GM13977 (cell line): ENCODE measurements at regions not wholly inside any gene's neighbourhood (a gene's known extent, or its start where the extent isn't known, plus 50 kb on each side); places are given as distances from the start of the nearest gene placed in this dataset.

ENCODE experiments used
- DNase-seq: peaks from one replicate; pipeline ENCODE4 v3.0.0; 2012; ENCODE audit warnings: low spot score
- CTCF ChIP-seq: IDR thresholded peaks from 2 replicates; pipeline ENCODE4 v1.5.1; 2012; ENCODE audit warnings: mild to moderate bottlenecking, control low read depth; ENCODE audit not compliant: insufficient read depth; ENCODE audit errors: extremely low read depth, missing control alignments
- in situ Hi-C: fragments of 300-500 bp; cut with MboI; formaldehyde crosslinking; loops from one replicate; pipeline ENCODE4 v1.12.0; 2022; ENCODE audit warnings: low sequenced_read_pairs, low pct_unique_long_range_greater_than_20kb, mixed read lengths, inconsistent platforms; ENCODE audit not compliant: unreplicated experiment

DNA sequence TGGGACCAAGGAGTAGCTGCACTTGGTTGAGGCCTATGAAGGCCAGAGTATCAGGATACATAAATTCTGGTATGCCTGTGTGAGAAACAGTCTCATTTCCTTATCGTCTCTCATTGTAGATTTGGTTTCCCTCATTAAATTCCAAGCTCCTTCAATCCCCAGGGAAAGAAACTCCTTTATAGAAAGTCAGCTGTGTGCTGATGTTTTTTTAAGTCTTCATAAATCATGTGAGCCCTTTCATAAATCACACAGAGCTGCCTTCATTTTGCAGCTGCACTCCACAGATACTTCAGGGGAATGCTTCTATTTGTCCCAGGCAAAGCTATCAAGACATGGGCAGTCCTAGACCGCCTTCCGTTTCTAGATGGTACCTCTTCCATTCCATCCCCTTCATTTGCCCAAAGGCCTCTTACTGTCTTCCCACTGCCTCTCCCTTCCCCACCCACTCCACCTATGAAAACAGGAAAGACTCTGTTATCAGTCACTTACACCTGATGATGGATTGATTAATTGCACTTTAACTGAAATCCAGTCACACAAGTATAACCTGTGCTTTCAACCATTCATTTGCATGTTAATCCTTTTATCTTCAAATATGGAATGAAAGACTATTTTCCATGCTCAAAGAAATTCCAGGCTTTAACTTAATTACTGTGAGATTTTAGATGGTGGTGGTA, 290.2 kb downstream of the C7orf25 start:
- in situ Hi-C loops: no loop called here
- no peak for TF ChIP-seq CTCF
- no peak for DNase-seq

DNA sequence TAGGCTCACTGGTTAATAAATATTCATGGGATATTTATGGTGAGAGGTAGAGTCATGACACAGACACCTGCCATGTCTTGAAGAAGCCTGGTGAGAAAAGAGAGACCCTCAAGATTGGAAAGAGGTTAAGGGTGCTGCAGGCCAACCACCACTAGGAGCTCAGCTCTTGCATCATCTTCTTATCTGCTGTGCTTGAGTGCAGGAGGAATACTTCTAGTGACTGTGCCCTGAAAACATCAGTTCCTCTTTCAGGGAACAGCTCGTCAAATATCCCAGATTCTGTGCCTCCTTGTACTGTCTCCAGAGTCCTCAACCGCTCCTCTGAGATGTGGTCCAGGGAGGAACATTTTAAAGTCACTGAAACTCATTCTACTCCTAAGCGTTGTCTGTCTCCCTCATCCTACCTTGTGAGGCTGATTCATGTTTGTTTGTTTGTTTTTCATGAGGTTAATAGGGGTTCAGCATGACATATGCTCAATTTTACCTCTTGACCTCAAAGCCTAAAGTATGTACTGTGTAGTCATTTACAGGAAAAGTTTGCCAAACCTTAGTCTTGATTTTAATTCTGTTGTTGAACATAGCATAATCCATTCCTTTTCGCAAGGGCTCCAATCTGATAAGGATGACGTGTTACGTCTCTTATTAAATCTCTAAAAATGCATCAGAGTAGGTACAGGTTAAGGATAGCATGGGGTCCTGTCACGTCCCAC, 293.1 kb downstream of the C7orf25 start:
- DNase-seq: no peak
- in situ Hi-C loops: no loop called here
- TF ChIP-seq CTCF: no peak

DNA sequence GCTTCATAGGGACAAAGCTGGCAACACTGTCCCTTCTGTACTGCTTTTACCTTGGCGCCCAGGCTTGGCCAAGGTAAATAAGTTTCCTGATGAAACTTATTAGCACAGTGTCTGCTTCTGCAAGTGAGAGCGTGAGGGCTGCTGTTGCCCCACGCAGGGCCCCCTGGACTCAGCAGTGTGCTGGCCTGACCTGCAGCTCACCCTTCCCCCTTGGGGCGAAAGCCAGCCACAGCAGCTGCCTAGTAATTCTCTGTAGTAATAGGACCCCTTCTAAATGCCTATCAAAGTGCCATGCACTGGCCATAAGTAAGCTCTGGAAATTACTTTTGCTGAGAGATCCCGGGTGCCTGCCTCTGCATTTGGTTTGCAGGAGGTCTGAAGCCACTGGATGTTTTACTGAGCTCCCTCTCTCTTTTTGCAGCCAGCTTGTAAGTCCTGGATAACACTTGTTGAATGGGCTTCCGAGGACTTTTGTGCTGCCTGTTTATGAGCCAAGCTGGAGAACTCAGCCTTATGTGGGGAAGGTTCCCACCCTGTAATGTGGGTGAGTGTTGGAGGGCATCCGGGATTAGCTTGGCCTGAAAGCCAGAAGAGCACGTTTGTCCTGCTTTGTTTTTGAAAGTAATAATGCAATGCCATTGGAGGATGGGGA, 293.9 kb downstream of the C7orf25 start:
- in situ Hi-C loops: no loop called here
- TF ChIP-seq CTCF: no peak
- no peak for DNase-seq

GRCh38 chr7:42617071-42617765, 294.7 kb downstream of the C7orf25 start:
- TF ChIP-seq CTCF: no peak
- no peak for DNase-seq
- in situ Hi-C loops: no loop called here

DNA sequence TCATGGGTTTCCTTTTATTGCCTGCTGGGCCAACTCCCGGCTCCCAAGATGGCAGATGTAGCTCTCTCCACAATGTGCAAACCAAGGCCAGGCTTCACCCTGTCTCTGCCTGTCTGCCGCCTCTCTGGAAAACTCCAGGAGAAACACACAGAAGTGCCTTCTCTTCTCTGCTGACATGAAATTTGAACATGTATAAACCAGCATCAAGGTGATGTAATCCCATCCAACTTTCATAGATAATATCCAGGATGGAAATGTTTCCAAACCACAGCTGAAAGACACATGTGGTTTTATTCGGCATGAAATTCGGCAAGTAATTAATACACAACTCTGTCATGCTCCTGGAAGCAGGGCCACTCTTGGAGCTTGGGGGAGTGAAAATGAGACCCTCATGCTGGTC, 297.2 kb downstream of the C7orf25 start:
- no peak for TF ChIP-seq CTCF
- in situ Hi-C loops: no loop called here
- DNase-seq: no peak

DNA sequence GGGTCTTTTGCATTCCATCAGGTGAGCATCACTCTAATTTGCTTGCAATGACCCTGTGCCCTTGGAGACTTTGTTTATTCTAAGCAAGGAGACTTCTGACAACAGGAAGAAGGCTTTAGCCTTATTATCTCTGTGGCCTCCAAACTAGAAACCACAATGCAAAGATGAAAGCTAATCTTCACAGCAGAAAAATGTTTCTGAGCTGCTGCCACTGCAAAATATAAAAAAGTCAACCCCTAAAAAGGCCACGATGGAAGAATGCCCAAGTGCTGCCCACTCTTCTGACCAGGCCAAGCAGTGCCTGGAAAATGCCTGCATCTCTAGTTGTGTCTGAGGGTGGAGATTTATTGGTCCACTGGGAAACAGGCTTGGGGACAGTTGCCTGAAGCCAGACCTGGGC, 299.9 kb downstream of the C7orf25 start:
- no peak for TF ChIP-seq CTCF
- in situ Hi-C loops: no loop called here
- DNase-seq: no peak
